OCI-M1 (cell line): ENCODE measurements at regions not wholly inside any gene's neighbourhood (a gene's known extent, or its start where the extent isn't known, plus 50 kb on each side); places are given as distances from the start of the nearest gene placed in this dataset.
"Not testable (repeated sequence)": the region's sequence is repeated elsewhere in the genome, so short reads cannot be mapped to it uniquely, and the experiment has no call there.

Source experiments
- DNase-seq: peaks from one replicate; lab custom pipeline; 2025; lab: John Stamatoyannopoulos, UW

DNA sequence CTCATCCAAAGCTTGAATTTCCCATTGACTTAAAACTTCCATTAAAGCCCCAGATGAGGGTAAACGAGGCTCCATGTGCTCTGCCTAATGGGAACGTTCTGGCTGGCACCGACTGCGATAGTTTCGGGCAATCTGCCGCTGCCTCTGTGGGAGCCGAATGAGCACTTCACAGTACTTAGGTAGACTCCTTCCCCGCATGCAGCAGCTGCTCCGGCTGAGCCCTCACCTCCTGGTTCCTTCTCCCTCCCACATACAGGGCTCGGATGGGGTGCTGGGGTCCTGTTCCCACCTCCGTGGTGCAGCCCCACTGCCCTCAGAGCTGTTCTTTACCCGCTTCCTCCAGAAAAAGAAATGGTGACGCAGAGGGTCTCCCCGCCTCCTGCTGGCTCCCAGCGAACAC, 476.5 kb upstream of the SALL3 start:
- no peak for DNase-seq

DNA sequence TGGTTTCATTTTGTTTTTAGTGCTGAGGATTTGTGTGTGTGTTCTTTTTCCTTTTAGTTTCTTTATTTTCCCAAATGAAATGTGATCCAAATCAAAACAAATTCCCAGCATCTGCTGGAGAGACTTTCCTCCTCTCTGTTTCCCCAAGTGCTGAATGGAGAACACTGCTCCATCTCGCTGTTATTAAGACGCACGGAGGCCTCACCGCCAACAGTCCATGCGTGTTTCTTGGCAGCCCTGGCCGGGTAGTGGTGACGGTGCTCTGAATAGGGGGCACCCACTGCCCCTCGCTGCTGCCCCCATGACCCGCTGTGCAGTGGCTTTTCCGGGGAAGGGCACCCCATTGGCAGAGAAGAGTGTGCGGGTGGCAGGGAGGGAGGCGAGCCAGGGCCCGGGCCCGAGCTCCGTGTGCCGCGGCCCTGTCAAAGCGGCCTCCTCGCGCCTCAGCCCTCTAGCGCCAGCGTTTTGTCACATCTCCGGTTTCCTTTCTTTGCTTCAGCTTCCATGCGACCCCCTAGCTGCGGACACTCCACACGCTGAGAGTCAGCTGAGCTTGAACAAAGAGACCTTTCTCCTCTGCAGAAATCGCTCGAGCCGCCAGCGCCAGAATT, 473.7 kb upstream of the SALL3 start:
- DNase-seq, result no peak

DNA sequence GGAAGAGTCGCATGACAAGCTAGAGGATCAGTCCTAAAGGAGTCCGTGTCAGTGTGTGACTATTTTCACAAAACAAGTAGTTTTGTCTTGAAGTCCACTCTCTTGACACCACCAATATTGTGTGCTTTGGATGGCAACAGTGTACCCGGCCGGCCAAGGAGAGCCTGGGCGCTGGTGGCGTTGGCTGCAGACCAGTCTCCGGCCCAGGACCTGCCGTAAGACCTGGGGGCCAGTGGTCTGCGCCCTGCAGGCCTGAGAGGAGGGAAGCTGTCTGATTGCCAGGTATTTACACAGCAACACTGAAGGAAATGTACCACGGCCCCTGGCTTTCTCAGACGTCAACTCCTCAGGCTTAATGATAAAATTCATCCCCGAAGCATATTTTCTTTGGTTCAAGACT, 472.4 kb upstream of the SALL3 start:
- DNase-seq, result no peak

DNA sequence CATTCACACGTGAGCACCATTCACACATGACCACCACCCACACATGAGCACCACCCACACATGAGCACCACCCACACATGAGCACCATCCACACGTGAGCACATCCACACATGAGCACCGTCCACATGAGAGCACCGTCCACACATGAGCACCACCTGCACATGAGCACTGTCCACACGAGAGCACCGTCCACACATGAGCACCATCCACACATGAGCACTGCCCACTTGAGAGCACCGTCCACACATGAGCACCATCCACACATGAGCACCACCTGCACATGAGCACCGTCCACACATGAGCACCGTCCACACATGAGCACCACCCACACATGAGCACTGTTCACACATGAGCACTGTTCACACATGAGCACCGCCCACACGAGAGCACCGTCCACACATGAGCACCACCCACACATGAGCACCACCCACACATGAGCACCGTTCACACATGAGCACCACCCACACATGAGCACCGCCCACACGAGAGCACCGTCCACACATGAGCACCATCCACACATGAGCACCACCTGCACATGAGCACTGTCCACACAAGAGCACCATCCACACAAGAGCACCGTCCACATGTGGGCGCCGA, 471.3 kb upstream of the SALL3 start:
- DNase-seq, result not testable (repeated sequence)

DNA sequence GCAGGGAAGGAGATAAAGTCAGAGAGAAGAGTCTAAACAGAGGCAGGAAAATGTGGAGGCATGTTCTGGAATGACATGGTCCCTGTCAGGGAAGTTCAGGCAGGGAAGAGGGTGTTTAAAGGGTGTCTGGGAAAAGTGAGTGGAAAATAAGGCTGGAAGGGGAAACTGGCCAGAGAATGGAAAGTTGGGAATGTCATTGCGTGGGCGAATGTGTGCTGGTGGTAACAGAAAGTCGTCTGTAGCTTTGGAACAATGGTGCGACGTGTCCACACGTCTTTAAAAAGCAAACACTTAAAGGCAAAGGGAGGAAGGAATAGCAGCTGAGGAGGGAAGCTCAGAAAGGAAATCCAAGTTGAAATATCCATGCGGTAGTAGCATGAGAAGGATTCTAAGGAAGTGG, 469.5 kb upstream of the SALL3 start:
- no peak for DNase-seq

DNA sequence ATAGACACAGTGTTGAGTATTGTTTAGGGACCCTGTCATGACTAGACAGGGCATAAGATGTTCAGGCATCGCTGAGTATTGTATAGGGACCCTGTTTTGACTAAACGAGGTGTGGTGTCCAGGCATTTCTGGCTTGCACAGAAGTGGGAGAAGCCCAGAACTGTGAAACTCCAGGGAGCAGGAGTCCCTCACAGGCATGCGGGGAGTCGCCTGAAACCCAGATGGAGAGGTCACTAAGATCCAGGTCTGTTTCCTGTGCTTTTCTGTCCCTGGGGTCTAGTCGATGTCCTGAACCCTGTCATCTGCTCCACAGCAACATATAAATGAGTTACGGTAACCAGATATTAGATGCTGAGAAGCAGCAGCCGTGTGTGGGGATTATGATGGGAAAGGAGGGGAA, 469.0 kb upstream of the SALL3 start:
- no peak for DNase-seq

- no peak for DNase-seq
These were observed 467.7 kb upstream of the SALL3 start for GRCh38 chr18:78511666-78512601.

GRCh38 chr18:78514910-78515670, 464.5 kb upstream of the SALL3 start:
- DNase-seq, result no peak

- DNase-seq, result no peak
These were observed 462.3 kb upstream of the SALL3 start for GRCh38 chr18:78517328-78517727.

DNA sequence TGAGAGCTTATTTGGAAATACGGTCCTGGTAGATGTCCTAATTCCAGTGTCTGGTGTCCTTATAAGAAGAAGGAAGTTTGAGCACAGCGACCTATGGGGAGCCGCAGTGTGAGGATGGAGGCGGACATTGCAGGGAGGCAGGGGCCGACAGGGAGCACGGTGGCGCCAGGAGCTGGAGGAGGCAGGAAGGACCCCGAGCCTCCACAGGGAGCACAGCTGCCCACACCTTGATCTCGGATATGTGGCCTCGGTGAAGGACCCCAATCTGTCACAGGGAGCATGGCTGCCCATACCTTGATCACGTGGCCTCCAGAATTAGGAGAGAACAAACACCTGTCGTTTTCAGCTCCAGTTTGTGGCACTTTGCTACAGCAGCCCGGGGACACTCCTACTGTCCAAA, 461.6 kb upstream of the SALL3 start:
- no peak for DNase-seq

- no peak for DNase-seq
These were observed 460.8 kb upstream of the SALL3 start for GRCh38 chr18:78518805-78519204.

DNA sequence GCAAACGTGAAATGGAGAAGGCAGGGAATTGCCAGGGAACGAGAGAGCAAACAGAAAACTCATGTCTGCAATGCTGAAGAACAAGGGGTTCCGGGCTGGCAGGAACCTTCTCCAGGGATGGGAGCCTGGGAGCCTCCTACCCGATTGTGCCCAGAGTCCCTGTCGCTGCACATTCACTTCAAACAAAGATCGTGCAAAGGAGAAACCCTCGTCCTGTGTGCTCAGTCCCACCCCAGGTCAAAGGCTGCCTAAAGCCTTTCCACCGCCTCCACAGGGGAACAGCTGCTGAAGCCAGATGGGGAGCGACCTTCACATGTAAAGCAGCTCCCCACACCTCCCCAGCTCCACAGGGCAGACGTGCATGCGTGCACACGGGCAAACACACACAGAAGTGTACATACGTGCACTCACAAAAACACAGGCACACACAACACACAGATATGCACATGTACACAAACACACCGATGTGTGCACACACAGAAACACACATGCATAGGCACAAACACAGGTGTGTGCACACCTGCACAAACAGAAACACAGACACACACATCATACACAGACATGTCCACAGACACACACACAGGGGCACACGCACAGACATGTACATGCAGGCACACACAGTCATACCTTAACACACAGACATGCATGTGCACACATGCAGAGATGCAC, 460.1 kb upstream of the SALL3 start:
- no peak for DNase-seq

DNA sequence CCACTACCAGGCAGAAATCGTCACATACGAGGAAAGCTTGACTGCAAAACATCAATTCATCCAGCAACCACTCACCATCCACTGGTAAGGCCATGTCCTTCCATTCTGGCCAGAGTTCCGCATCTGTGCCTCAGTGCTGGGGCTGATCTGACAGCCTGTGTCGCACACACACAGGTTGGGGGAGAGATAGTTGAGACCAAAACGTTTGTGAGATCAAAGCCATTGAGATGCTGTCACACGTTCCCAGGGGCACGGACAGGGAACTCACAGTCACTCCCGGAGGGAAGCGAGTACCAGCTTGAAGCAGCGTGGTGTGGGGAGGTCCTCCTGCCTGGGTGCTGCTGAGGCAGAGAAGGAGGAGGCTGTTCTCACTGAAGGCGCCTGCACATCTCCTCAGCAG, 458.5 kb upstream of the SALL3 start:
- DNase-seq, result no peak

DNA sequence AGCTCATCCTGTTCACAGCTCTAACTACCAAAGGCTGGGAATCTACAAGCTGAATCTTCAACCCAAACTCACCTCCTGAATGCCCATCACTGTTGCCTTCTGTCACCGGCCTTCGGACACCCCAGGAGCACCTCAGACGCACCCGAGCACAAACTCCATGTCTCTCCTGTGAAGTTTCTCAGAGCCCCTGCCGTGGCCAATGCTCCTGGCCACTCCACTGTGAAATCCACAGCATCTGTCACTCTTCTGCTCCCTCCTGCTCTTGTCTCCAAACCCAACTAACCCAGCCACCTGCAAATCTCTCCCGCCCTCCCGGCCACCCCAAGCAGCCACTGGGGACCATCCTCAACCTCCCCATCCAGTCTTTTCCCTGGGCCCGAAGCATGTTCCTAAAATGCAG, 457.9 kb upstream of the SALL3 start:
- DNase-seq, result no peak

GRCh38 chr18:78522507-78522906, 457.1 kb upstream of the SALL3 start:
- DNase-seq, result no peak

- DNase-seq, result no peak
These were observed 455.8 kb upstream of the SALL3 start for GRCh38 chr18:78523850-78524249.

DNA sequence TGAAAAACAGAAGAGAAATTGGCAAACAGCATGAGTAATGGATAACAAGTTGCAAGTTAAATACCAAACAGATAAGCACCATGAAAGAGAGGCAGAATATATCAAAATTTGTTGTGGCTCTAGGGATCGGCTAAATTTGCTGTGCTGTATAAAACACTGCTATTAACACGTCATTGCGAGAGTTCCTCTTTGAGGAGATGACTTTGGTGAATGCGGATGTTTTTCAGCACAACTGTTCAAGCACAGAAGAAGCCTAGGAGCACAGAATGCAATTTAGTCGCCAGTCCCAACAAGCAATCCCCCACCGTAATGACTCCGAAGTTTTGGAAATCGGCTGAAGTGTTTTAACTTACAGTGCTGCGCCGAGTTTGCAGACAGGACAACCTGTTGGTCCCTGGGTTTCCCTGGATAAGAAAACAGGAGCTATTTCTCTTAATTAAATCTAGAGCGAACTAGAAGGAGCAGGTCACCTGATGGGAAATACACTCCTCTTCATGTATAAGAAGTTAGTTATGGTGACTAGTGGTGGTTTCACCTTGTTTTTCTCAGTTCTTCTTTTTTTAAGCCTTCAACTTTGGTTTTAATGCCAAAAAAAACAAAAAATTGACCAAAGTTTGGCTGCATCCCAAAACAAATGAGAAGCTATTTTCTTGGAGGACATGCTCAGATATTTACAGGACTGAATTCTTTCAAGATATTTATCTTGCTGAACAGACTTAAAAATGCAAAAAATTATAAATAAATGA, 454.1 kb upstream of the SALL3 start:
- DNase-seq, result no peak

GRCh38 chr18:78526275-78526674, 453.3 kb upstream of the SALL3 start:
- DNase-seq, result no peak

DNA sequence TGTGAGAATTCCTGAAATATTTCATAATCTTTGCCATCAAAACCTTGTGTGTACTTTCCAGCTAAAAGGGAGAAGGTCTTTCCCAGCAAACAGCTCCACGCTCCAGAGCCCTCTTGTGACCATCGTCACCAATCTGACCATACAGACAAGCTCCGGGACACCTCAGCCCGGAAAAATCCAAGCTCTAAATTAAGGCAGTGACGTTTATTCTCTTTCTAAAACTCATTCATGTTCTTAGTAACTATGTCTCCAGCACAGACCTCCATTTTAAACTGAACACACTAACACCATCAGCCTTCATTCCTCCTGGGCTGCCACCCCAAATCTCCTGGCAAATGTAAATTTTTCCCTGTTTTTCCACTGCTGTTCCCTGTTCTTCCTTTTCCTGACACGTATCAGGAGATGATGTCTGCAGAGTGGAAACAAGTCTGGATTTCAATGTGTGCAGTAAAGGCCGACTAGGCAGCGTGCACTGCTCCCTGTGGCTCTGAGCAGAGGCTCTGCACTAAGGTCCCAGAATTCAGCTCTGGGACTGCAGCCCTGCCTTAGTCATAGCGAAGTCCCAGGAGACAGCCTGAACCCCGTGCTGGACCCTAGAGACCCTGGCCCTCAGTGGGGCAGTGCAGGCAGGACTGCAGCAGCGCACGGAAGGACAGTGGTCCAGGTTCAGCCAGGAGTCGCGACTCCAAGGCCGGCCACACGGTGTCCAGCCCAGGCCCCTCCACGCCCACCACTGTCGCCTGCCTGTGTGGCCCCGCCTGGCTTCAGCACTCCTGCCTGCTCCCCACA, 452.5 kb upstream of the SALL3 start:
- DNase-seq, result no peak

GRCh38 chr18:78527984-78528383, 451.6 kb upstream of the SALL3 start:
- DNase-seq, result no peak
